HG03520 (cell line): ENCODE measurements at regions not wholly inside any gene's neighbourhood (a gene's known extent, or its start where the extent isn't known, plus 50 kb on each side); places are given as distances from the start of the nearest gene placed in this dataset.

Experiments used
- ATAC-seq: cut with Tn5 transposase; IDR thresholded peaks from one replicate; pipeline ENCODE4 v1.9.1; 2021; ENCODE audit warnings: mild to moderate bottlenecking, moderate library complexity; ENCODE audit not compliant: unreplicated experiment

GRCh38 chr5:89123581-89123980 is 240.6 kb upstream of the MEF2C start:
- ATAC-seq: no peak

DNA sequence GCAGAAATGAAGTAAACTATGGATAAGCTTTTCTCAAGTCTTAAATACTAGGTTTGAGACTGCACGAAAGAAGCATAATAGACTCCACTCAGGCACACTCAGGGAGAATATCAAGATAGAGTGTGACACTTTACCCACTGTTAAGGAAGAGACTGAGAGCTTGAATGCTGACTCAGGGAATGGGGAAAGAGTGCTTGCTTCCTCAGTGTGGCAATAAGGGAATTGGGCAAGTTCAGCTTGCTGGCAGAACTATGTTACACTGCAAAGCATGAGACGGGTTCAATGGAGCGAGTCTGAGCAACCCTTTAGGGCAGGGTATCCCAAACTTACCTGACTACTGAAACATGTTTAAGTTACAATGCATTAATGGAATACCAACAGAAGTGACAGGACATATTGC is 237.7 kb upstream of the MEF2C start:
- ATAC-seq: no peak

DNA sequence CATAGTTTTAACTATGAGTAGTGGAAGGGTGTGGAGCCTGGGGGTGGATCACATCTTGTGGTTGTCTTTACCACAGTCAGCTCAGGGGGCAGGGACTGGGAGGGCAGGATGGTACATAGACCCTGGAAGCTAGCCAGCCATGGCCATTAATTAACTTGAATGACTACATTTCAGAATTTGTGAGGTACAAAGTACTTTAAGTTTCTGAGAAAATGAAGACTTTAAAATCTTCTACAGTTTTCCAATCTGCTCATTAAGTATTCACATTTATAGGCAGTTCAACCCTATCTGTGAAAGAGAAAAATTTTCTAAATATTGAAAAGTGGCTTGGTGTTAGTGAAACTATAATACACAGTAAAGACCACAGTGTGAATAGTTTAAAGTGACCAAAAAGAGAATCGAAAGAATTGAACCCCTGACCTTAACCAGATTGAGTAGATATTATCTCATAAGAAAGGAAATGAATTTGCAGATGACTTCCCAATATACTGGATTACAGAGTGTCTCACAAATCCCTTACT is 234.2 kb upstream of the MEF2C start:
- ATAC-seq: peak; percentile 74

DNA sequence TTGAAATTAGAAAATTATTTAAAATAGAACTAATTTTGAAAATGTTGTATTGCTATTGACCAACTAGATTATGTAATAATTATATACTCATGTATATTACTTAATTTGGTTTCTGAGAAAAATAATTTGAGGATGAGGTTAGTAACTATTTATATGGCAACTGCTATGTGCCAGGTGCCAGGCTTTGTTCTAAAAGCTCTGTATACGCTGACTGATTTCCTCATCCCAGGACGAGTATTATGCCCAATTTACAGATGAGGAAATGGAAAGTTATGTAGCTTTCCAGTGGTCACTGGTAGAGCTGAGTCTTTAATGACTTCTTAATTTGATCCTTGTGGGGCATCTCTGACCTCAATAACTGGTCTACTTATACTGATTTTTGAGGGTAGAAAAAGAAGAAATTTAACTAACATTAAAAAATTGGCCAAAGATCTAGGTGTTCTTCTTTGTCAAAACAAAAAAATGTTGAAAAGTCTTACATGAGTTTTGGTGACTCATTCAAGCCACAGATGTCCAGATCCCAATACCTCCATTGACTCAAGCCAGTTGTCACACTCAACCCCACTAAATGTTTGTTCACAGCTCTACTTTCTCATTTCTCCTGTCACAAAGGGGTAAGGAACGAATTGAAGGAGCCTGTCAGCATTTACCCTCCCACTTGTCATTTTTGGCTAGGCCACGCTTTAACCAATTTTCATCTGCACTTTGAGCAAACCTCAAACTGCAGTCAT is 228.1 kb upstream of the MEF2C start:
- ATAC-seq: no peak

GRCh38 chr5:89106480-89106879 is 223.5 kb upstream of the MEF2C start:
- ATAC-seq: no peak

DNA sequence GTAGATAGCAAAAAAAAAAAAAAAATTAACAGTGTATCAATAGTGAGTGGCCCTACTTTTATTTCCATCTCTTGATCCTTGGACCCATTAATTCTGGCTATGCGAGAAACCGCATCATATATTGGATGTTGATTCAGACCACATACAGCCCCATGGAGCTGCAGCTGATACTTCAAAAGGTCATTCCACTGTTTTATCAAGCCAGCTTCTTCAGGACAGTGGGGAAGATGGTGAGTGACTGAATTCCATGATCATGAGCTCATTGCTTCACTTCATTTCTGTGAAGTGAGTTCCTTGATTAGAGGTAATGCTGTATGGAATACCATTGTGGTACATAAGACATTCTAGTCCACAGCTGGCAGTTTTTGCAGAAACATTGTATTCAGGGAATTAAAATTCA is 222.9 kb upstream of the MEF2C start:
- ATAC-seq: no peak

- ATAC-seq: no peak
Measured at GRCh38 chr5:89105171-89105695, 222.2 kb upstream of the MEF2C start.

GRCh38 chr5:89098199-89098756 is 215.3 kb upstream of the MEF2C start:
- no peak for ATAC-seq

GRCh38 chr5:89097103-89097502 is 214.1 kb upstream of the MEF2C start:
- ATAC-seq: peak; percentile 51

DNA sequence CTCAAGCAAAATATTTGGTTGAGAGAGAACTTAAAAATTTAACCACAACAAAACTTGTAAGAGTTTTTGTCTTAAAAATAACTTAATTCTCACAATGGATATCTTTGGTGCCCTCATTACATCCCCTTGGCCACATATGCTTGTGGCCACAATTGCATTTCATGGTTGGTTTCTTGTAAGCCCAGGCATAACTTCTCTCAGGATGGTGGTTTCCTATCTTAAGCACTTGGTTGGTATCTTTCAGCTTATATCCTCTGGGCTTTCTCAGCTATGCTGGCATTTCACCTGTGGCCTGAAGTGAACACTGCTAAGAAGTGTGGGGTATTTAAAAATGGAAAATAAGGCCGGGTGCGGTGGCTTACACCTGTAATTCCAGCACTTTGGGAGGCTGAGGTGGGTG is 212.4 kb upstream of the MEF2C start:
- no peak for ATAC-seq

DNA sequence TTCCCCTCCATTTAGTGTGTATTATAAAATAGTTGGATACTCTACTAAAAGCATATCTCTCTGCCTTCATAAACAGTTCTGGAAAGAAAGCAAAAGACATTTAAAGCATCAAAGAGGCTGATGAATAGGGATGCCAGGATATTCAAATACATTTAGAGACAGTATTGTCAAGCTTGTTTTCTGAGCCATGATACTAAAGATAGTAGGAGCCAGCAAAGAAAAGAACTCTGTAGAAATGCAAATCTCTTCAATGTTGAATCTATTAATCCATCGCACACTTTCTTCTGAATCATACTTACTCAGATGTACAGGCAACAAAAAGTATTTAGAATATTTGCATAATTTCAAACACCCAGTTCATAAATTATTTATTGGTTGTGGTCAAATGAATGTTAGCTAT is 207.1 kb upstream of the MEF2C start:
- ATAC-seq: no peak

- no peak for ATAC-seq
Measured at GRCh38 chr5:89087551-89088318, 204.8 kb upstream of the MEF2C start.

- ATAC-seq: no peak
Measured at GRCh38 chr5:89087128-89087527, 204.1 kb upstream of the MEF2C start.

- no peak for ATAC-seq
Measured at GRCh38 chr5:89086390-89087086, 203.6 kb upstream of the MEF2C start.

DNA sequence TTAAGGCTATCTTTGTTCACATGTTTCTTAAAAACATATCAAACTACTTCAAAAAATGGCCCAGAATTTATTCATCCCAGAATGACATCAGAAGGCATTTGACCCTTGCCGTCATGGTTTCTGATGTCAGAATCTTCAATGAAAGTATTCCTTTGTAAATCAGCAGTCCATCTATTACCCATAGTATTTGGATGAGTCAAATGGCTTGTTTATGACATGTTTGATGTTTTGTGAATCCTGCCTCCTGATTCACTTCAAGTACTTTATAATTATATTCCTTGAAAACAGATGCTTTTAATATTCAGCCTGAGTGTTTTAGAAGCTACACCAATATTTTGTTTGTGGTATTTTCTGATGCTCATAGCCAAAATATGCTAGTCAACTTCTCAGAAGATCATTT is 200.8 kb upstream of the MEF2C start:
- ATAC-seq: no peak

DNA sequence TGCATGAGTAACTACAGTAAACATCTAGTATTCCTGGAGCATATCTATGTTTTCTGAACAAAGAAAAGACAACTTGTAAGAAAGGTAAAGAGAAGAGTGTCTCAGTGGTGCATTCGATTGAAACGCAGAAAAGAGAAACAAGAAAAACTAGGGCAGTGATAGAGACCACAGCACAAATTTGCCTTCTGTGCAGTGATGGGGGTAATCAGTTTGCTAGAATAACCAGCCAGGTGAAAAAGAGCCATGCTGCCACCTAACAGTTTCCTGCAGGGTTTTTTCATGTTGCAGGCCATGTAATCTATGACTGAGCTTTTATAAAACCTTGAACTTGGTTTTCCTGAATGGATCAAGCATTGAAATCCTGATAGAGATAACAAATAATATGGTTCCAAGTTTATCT is 198.4 kb upstream of the MEF2C start:
- no peak for ATAC-seq

- ATAC-seq: no peak
Measured at GRCh38 chr5:89080467-89081116, 197.6 kb upstream of the MEF2C start.

DNA sequence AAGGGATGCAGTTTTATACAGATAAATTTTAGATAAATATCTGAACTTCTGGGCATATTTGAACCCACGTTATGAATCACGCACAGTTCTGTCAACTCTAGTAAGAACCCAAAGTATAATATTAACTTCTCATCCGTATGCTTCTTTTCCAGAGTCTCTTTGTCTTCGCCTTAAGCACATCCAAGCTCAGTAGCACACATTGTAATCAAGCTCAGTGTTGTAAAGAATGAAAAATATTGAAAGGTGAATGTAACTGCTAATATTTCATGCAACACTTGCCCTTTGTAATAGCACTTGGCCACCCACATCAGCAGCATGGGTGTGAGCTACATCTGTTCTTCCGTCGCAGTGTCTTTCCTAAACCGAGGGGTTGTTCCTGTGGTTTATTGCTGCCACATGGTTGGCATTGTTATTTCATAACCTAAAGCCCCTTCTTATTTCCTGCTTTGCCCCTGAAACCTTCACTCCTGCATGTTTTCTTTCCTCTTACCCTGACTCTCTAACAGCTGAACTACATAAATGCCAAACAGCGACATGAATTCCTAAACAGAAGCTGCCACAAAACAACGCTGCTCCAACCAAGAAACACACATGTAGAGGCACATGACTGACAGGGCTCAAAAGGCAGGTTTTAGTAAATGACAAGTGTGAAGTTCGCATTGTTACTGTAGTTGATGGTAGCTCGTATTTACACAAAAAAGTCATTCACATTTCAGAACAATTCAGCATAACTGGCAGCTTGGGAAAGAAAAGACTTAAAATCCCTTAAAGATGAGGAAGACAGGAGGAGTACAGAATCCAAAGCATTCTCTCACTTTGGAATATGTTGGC is 190.1 kb upstream of the MEF2C start:
- no peak for ATAC-seq

GRCh38 chr5:89071941-89072331 is 189.0 kb upstream of the MEF2C start:
- peak; percentile 80 for ATAC-seq
